COLO829 (cell line): ENCODE measurements at regions not wholly inside any gene's neighbourhood (a gene's known extent, or its start where the extent isn't known, plus 50 kb on each side); places are given as distances from the start of the nearest gene placed in this dataset.
A peak's percentile ranks its signal among the peaks of the same experiment; 100 is the strongest.

Source experiments
- DNase-seq: peaks from one replicate; pipeline ENCODE4 v3.0.0; 2012; ENCODE audit warnings: low spot score

DNA sequence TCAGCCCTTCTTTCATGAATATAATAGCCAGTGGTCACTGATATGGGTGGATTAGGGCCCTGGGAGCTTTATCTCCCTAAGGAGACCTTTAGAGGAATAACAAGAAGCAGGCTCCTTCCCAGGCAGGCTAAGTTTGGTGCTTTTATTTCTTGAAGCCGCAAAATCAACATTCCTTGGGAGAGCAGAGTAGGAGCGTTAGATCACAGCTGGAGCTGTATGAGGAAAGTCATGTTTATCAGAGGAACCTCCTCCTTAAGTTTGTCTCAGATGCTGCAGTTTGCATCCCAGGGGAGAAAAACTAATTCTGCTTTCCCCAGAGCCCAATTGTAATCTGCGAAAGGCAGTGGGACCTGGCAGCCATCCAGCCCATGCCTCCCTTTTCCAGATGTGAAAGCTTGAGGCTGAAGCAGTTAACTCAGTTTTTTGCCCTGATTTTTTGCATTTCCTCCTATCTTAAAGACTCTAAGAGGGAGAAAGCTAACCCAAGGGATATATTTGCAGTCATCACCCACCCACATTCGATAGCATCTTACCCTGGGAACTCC, 186.0 kb upstream of the FRMPD4 start:
- peak; percentile 28 for DNase-seq

- DNase-seq = peak; percentile 84
Observed at GRCh38 chrX:11953615-11954014, 184.7 kb upstream of the FRMPD4 start.

DNA sequence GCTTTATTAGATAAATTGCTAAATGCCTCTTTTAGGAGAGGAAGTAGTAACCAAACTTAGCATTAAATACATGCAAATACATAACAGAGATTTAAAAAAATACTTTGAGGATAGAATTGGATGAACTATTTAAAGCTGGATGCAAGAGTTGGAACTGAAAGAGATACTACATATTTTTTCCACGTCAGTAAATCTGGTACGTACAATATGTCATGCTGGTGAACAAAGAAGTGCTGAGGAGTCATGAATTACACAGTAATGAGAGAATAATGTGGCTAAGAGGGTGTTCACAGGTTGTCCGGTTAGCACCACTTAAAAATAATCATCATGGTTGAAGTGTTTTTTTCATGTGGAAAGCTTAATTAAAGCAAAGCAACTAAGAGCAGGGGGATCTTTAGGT, 184.1 kb upstream of the FRMPD4 start:
- DNase-seq = no peak

- no peak for DNase-seq
Observed at GRCh38 chrX:11960031-11960430, 178.2 kb upstream of the FRMPD4 start.

GRCh38 chrX:11965436-11965835, 172.8 kb upstream of the FRMPD4 start:
- DNase-seq = no peak

GRCh38 chrX:11967986-11968869, 170.0 kb upstream of the FRMPD4 start:
- DNase-seq = no peak

DNA sequence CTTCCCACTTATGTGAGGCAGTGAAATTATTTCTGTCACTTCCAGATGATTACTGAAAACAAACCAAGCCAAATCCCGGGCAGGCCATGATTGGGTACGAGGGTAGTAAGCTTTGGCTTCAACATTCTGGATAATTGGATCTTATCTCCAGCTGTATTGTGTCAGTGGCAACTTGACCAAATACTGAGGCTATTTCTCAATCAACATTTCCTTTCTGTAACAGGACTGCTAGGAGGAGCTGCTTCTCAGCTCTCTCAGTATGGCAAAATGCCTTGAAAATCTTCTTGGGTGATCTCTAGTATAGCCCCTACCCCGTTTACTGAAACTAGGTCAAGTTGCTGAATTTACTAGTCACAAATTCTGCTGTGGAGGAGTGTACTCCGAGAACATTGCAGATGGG, 169.3 kb upstream of the FRMPD4 start:
- DNase-seq = no peak

DNA sequence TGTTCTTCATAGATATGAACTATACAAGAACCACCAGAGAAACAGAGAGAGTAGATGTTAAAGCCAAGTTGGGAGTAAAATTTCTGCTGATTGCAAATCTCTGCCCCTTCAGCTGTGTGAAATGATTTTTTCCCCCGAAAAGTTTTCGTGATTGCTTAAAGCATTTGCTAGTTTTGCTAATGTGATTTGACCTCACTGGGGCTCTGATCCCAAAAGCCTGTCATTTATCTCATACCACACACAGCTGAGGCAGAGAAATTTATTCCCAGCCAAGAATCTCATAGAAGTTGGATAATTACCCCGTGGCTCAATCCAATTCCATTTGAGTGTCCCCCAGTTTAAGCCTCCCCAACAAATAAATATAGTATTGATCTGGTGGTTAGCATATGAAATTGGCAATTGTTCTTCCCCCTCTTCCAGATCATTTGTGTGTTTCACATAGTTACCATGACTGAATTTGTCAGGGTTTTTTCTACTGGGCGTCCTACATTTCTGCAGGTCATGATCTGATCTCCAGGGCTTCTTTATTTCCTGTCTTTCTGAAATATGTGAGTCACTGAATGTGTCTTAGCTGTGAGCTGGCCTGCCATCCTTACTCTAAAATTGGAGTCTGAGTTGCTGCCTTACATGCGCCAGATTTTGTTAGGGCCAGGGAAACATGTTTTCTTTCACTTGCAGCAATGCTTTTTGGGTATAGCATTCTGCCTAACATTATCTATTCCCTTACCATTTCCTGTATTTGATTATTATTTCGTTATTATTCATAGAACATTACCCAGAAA, 167.5 kb upstream of the FRMPD4 start:
- DNase-seq = no peak

- DNase-seq = no peak
Observed at GRCh38 chrX:11976663-11977062, 161.6 kb upstream of the FRMPD4 start.

- no peak for DNase-seq
Observed at GRCh38 chrX:11992271-11992670, 146.0 kb upstream of the FRMPD4 start.

DNA sequence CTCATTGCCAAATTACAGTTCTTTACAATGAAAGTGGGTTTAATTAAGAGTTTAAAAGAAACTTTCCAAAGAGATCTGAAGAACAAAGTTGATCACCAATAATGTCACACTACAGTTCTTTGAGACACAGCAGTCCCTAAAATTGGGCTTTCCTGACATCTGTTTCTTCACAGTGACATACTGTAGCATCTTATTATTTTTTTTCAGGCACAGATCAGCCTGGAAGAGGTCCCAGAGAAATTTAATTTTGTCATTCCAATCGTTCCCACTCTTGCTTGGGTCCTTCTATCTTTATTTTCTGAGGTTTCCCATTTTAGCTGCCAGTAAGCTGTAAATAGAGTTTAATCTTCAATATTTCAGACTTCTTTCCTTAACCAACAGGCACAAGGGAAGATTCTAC, 143.1 kb upstream of the FRMPD4 start:
- DNase-seq = no peak

DNA sequence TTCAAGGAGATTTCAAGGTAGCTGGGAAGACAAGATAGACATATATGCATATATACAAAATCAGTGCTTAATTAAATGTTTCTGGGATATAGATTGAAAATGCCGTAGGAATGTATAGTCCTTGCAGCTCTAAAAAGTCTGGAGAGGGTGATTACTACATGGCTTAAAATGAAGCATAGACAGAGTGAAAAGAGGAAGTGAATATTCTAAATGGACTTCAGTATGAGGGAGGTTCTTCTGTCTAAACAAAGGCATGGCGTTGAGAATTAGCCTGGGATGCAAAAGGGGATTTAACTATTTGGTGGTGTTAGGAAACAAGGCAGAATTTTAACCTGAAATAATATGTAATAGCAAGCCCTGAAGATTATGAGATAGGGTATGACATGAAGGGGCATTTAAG, 141.5 kb upstream of the FRMPD4 start:
- no peak for DNase-seq

DNA sequence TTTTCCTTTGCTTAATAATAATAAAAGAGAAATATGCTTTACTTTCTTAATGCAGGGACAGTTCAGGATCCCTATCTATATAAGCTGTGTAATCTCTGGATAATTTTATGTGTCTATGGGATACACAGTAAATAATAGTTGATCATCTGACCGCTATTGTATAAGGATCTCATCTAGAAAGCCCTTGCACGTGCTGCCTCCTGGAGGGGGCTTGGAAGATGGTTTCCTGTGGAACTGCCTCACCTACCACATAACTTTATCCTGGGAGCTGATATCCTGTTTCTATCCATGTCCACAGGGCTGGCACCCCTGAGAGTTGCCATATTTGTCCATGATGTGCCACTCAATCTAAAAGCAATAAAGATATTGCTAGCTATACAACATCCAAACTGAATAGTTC, 139.3 kb upstream of the FRMPD4 start:
- no peak for DNase-seq

GRCh38 chrX:12002876-12003275, 135.4 kb upstream of the FRMPD4 start:
- DNase-seq = no peak

GRCh38 chrX:12007881-12008280, 130.4 kb upstream of the FRMPD4 start:
- peak; percentile 66 for DNase-seq

DNA sequence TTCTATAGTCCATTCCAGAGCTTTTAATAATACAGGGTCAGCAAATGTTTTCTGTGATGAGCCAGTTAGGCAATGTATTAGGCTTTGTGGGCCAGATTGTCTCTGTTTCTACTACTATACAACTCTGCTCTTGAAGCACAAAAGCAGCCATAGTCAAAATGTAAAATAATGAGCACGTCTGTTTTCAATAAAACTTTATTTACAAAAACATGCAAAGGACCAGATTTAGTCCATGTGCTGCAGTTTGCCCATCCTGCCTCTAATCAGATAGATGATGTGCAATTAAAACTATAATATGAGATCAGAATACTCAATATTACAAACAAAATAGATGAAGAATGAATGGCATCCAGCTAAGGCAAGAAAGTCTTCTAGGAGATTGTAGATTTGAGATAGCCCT, 127.8 kb upstream of the FRMPD4 start:
- no peak for DNase-seq

GRCh38 chrX:12011075-12011474, 127.2 kb upstream of the FRMPD4 start:
- no peak for DNase-seq

DNA sequence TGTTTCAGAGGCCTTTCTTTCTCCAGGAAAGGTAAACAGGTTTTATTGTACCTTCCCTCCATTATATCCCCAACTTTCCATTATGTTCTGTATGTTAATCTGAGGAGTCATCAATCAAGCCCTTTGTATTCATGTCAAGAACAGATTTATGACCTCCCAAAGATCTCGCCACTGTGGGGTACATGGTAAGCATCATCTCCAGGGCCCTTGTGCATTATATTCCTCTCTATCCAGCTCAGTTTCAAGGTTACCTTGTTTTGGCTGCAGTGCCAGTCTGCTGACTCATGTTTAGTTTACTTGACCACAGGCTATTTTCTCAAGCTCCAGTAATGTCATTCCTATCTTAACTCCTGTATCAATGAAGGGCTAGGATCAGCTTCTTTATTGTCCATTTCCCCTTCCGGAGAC, 125.1 kb upstream of the FRMPD4 start:
- peak; percentile 42 for DNase-seq

GRCh38 chrX:12021698-12022097, 116.6 kb upstream of the FRMPD4 start:
- no peak for DNase-seq

DNA sequence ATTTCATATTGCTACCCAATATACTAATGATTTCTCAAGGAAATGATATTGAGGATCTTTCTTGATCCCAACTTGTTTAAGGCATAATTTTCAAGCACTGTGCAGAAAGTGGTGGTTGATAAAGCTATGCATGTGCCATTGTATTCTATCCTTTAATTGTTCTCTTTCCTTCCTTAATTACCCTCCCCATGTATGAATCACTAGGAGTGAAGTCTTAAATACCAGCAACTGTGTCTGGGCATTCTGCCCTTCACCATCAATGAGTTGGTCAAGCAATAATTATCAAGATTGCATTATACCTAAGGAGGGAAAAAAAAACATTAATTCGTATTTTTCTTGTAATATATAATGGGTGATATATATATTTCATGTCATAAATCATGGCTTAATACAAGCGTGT, 111.8 kb upstream of the FRMPD4 start:
- DNase-seq = no peak

DNA sequence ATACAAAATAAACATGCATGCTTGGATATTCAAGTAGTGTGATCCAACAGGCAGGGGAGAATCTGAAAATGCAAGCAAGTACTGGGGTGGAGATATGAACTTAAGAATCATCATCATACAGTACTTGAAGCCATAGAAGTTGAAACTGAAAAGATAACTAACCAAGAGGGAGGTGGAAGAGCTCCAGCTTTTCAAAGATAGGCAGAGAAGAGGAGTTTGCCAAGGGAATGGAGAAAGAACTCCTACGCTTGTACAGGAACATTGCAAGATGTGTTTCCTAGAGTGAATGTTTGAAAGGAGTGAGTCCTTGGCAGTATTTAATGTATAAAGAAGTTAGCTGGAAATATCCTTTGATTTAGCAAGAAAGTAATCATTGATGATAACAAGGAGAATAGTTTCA, 106.2 kb upstream of the FRMPD4 start:
- no peak for DNase-seq

DNA sequence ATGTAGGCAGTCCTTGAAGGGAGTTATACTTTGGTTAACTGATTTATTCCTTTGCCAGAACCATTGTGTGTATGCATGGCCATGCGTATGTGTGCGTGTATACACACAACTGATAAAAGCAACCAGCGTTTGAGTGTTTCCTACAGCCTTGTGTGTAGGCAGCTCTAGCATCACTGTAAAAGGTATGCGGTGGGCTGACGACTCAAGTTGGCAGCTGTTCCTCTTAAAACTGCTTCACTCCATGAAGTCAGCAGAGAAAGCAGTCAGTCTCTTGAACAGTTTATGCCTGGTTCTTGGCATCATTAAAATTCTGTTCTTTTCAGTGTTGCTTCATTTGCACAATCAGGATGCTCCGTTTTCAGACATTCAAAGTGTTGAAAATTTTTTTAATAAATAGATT, 103.5 kb upstream of the FRMPD4 start:
- DNase-seq = no peak

DNA sequence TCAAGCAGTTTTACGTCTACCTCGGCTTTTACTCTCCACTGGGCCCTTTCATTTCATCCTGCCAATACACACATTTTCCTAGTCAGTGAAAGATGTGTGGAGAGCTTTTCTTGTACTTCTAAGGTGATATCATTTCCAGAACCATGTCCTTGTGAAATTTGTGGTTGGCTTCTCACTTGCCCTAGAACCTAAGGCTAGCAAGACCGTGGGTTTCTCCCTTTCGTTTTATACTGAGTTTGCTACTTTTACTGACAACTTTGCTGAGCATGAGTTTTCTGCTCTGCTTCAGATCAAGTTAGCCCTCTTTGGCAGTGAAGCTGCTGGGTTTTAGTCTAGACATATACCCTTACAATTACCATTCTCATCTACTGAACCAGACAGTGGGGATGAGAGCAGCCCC, 95.7 kb upstream of the FRMPD4 start:
- no peak for DNase-seq
